Endothelial cell (in vitro differentiated cells): ENCODE measurements at regions not wholly inside any gene's neighbourhood (a gene's known extent, or its start where the extent isn't known, plus 50 kb on each side); places are given as distances from the start of the nearest gene placed in this dataset.

Experiments
- DNase-seq: peaks from one replicate; pipeline ENCODE4 v3.0.0; 2021; ENCODE audit warnings: low spot score
- H3K27ac Mint-ChIP-seq: one replicate; pipeline ENCODE4 v1.8.0; 2021; ENCODE audit warnings: mixed read lengths, inconsistent platforms; ENCODE audit not compliant: unreplicated experiment
- H3K27me3 Mint-ChIP-seq: one replicate; pipeline ENCODE4 v1.8.0; 2021; ENCODE audit warnings: mild to moderate bottlenecking, moderate library complexity, mixed read lengths, inconsistent platforms; ENCODE audit not compliant: unreplicated experiment
- H3K36me3 Mint-ChIP-seq: one replicate; pipeline ENCODE4 v1.8.0; 2021; ENCODE audit warnings: mild to moderate bottlenecking, low read depth, mixed read lengths, inconsistent platforms; ENCODE audit not compliant: unreplicated experiment
- H3K4me1 Mint-ChIP-seq: one replicate; pipeline ENCODE4 v1.8.0; 2021; ENCODE audit warnings: mild to moderate bottlenecking, mixed read lengths, inconsistent platforms; ENCODE audit not compliant: unreplicated experiment
- H3K4me3 Mint-ChIP-seq: one replicate; pipeline ENCODE4 v1.8.0; 2021; ENCODE audit warnings: mild to moderate bottlenecking, mixed read lengths, inconsistent platforms; ENCODE audit not compliant: unreplicated experiment
- H3K9me3 Mint-ChIP-seq: one replicate; pipeline ENCODE4 v1.8.0; 2021; ENCODE audit warnings: mixed read lengths, inconsistent platforms; ENCODE audit not compliant: unreplicated experiment
- TF ChIP-seq, protein P1 (sequence below): fragments of 200-600 bp; sonication (generic); IDR thresholded peaks from one replicate; pipeline ENCODE4 v1.5.0; 2021; ENCODE audit warnings: antibody characterized with exemption; ENCODE audit not compliant: unreplicated experiment

- Mint-ChIP-seq H3K4me1 (no peaks in the 10 kb centered on the region), H3K4me3 (no peak overlapping the region), H3K27me3 (no peaks in the 10 kb centered on the region), H3K27ac (no peak overlapping the region), H3K9me3 (peaks cover 5% of the 10 kb centered on the region), H3K36me3 (peaks cover 4% of the 10 kb centered on the region)
- DNase-seq, result no peak
- TF ChIP-seq, protein P1, sequence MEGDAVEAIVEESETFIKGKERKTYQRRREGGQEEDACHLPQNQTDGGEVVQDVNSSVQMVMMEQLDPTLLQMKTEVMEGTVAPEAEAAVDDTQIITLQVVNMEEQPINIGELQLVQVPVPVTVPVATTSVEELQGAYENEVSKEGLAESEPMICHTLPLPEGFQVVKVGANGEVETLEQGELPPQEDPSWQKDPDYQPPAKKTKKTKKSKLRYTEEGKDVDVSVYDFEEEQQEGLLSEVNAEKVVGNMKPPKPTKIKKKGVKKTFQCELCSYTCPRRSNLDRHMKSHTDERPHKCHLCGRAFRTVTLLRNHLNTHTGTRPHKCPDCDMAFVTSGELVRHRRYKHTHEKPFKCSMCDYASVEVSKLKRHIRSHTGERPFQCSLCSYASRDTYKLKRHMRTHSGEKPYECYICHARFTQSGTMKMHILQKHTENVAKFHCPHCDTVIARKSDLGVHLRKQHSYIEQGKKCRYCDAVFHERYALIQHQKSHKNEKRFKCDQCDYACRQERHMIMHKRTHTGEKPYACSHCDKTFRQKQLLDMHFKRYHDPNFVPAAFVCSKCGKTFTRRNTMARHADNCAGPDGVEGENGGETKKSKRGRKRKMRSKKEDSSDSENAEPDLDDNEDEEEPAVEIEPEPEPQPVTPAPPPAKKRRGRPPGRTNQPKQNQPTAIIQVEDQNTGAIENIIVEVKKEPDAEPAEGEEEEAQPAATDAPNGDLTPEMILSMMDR, result no peak
Observed at GRCh38 chr21:28136656-28137255, 855.9 kb downstream of the LTN1 start.

DNA sequence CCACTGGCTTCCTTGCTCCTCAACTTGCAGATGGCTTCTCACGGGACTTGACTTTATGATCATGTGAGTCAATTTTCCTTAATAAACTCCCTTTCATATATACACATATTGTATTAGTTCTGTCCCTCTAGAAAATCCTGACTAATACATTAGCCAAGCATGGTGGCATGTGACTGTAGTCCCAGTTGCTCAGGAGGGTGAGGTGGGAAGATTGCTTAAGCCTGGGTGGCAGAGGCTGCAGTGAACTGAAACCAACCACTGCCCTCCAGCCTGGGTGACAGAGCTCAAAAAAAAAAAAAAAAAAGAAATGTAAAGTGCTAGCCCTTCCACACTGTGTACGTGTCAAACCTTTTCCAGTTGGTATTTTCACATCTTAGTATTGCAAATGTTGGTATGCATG, 857.0 kb downstream of the LTN1 start:
- no peaks in the 10 kb centered on the region for H3K4me1 Mint-ChIP-seq
- peaks cover 5% of the 10 kb centered on the region for H3K36me3 Mint-ChIP-seq
- peaks cover 7% of the 10 kb centered on the region for H3K9me3 Mint-ChIP-seq
- TF ChIP-seq, protein P1, result no peak
- H3K27me3 Mint-ChIP-seq, result no peaks in the 10 kb centered on the region
- no peak for DNase-seq
- no peak overlapping the region for H3K4me3 Mint-ChIP-seq
- no peak overlapping the region for H3K27ac Mint-ChIP-seq

DNA sequence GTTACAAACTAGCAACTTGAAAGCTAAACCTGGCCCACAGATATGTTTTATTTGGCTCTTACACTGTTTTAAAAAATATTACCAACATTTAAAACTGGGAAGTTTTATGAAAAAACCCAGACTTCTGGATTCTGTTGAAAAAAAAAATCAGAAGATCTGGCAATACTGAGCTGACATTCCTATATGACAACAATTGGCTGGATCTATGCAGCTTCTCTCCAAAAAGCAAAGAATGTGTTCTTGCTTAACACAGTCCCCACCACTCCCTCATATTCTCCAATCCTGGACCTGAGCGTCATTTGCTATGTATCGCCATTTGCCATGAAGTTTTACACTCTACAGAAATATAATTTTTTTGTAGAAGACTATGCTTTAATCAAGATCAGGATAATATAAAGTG, 859.6 kb downstream of the LTN1 start:
- Mint-ChIP-seq H3K4me3 (no peak overlapping the region), H3K27ac (no peak overlapping the region)
- DNase-seq, result no peak

DNA sequence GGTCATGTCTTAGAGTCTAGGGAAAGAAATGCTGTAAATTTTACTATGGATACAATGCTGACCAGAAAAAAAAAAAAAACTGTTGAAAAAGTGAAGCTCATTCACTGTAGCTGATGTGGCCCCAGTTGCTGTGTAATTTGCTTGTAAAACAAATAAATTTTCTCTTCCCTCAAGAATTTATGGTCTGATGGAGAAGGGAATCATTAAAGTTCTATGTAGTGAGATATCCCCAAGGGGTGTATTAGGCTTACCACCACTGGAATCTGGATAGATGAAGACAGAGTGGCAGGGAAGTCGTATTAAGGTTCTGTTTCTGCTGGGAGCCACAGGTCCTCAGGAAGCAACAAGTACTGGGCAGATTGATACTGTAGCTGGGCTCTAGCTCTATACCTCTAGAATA, 860.0 kb downstream of the LTN1 start:
- Mint-ChIP-seq H3K27ac (no peak overlapping the region), H3K36me3 (peaks cover 5% of the 10 kb centered on the region), H3K27me3 (no peaks in the 10 kb centered on the region)

More for the DNA sequence above, 859.6 kb downstream of the LTN1 start:
- Mint-ChIP-seq H3K4me1 (no peaks in the 10 kb centered on the region), H3K36me3 (peaks cover 5% of the 10 kb centered on the region), H3K9me3 (peaks cover 11% of the 10 kb centered on the region), H3K27me3 (no peaks in the 10 kb centered on the region)
- TF ChIP-seq, protein P1, result no peak

DNA sequence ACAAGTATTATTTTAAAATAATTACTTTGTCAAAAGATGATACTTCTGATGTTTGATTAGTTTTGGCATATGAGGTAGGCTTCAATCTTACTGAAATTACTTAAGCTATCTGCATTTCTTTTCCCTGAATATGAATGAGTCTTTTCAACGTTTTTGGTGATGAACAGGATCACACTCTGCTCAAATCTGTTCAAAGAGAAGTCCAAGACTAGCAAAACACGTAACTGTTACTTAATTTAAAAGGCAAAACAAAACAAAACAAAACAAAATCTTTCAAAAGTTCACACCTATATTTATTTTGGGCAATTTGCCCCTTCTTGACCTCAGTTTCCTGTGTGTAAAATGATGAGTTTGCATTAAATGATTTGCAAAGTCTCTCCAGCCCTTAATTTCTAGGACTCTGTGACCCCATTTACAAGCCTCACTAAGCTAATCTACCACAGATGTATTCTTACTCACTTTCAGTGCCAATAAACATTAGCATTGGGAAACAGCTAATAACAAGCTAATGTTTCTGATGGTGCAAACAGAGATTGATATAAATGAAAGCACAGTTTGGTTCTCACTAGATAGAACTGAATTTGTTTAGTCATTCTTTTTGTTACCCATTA, 865.4 kb downstream of the LTN1 start:
- Mint-ChIP-seq H3K4me1 (no peaks in the 10 kb centered on the region), H3K27ac (no peak overlapping the region), H3K4me3 (no peak overlapping the region), H3K27me3 (no peaks in the 10 kb centered on the region), H3K9me3 (peaks cover 11% of the 10 kb centered on the region), H3K36me3 (peaks cover 5% of the 10 kb centered on the region)
- TF ChIP-seq, protein P1, result no peak
- no peak for DNase-seq

More for the DNA sequence above, 860.0 kb downstream of the LTN1 start:
- TF ChIP-seq, protein P1, result no peak
- peaks cover 11% of the 10 kb centered on the region for H3K9me3 Mint-ChIP-seq
- no peak overlapping the region for H3K4me3 Mint-ChIP-seq
- no peaks in the 10 kb centered on the region for H3K4me1 Mint-ChIP-seq
- DNase-seq, result no peak
